Endothelial cell of umbilical vein (primary cell): ENCODE measurements at regions not wholly inside any gene's neighbourhood (a gene's known extent, or its start where the extent isn't known, plus 50 kb on each side); places are given as distances from the start of the nearest gene placed in this dataset.

ENCODE experiments used
- JUN ChIP-seq: IDR thresholded peaks from 2 replicates; pipeline ENCODE4 v1.6.1; 2011; ENCODE audit warnings: borderline replicate concordance, low read depth; ENCODE audit not compliant: insufficient read length, insufficient read depth
- TF ChIP-seq, protein P1 (sequence below), 2 donors: IDR thresholded peaks; 1 replicate in 1 of 2; 2 replicates in 1 of 2; pipeline ENCODE4 v1.5.1; 2011; ENCODE audit warnings: low read length in 2 of 2, mild to moderate bottlenecking in 2 of 2, moderate library complexity in 2 of 2, control low read depth in 1 of 2, inconsistent platforms in 1 of 2, low read depth in 1 of 2; ENCODE audit not compliant: insufficient read depth in 1 of 2; ENCODE audit errors: extremely low read depth in 1 of 2

DNA sequence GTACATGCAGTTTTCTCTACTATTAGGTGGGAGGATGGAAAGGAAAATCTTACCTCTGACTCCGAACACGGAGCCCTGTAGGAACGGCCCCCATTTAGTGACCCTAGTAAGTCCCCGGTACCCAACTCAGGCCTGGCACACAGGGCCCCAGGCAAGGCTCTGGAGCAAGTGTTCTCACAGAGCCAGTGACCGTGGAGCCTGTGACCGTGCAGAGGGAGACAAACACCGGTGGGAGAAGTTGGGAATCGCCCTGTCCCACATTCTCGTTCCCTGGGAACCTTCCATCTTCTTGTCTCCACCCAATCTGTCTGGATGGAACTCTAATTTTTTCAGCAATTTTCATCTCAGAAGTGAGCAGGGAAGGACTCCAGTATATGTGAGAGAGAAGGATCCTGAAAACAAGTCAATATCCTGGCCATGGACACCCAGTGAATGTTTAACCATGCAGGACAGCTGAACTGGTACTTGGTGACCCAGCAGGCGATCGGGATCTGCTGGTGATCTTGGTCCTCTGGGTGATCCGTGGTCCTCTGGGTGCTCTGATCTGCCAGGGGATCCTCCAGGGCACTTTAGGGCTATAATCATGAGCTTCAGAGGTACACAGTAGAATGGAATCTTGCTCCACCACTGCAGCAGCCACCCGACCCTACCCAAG, 348.6 kb upstream of the ID2 start:
- no peak for TF ChIP-seq JUN
- TF ChIP-seq, protein P1, sequence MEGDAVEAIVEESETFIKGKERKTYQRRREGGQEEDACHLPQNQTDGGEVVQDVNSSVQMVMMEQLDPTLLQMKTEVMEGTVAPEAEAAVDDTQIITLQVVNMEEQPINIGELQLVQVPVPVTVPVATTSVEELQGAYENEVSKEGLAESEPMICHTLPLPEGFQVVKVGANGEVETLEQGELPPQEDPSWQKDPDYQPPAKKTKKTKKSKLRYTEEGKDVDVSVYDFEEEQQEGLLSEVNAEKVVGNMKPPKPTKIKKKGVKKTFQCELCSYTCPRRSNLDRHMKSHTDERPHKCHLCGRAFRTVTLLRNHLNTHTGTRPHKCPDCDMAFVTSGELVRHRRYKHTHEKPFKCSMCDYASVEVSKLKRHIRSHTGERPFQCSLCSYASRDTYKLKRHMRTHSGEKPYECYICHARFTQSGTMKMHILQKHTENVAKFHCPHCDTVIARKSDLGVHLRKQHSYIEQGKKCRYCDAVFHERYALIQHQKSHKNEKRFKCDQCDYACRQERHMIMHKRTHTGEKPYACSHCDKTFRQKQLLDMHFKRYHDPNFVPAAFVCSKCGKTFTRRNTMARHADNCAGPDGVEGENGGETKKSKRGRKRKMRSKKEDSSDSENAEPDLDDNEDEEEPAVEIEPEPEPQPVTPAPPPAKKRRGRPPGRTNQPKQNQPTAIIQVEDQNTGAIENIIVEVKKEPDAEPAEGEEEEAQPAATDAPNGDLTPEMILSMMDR (IDR thresholded peaks at IDR 0.05; ENCODE audit: extremely low read depth in 1 of 2, insufficient read depth in 1 of 2, low read depth in 1 of 2, low read length in 2 of 2) = no peak
